ENCODE measurements at regions not wholly inside any gene's neighbourhood (a gene's known extent, or its start where the extent isn't known, plus 50 kb on each side); places are given as distances from the start of the nearest gene placed in this dataset.

GRCh38 chr6:115133790-115134189 is 791.0 kb upstream of the HS3ST5 start:
- DNase-seq (ENCODE audit: extremely low read depth in 1 of 4, low spot score in 3 of 4) (no peak), ATAC-seq (no peak), FAIRE-seq (no peak)
- H3K4me1 ChIP-seq (replicated peaks in 1 of 2; ENCODE audit: control insufficient read depth in 2 of 2, insufficient read depth in 2 of 2, low read length in 2 of 2) = no peaks in the 10 kb centered on the region
- no peaks in the 10 kb centered on the region for H3K36me3 ChIP-seq (ENCODE audit: control insufficient read depth, insufficient read depth, low read length)
- no peaks in the 10 kb centered on the region for H3K9me1 ChIP-seq (ENCODE audit: control insufficient read depth, insufficient read depth, low read length)
- no peak overlapping the region for H3K27ac ChIP-seq (ENCODE audit: extremely low read depth, low read depth, low read length)
- no peak overlapping the region for H3K4me2 ChIP-seq (ENCODE audit: insufficient read depth, low read length)
- in situ Hi-C loops (cut with MboI) = no loop called here
- H3K9me3 ChIP-seq (replicated peaks; ENCODE audit: control insufficient read depth, insufficient read depth, low read depth, low read length) = no peaks in the 10 kb centered on the region
- 0% methylated on average over 2 of the region's 2 CpGs for WGBS (ENCODE audit: insufficient coverage, low coverage, missing lambda C conversion rate)
- H2AFZ ChIP-seq (ENCODE audit: low read depth, low read length) = no peak overlapping the region
- BruUV-seq (replicated peaks) = no TSS peak
- no peak for TF ChIP-seq FOSL1 (tag; conservative IDR thresholded peaks at IDR 0.05)
- 0 out of 2 replicates have a peak, but pooled peaks have one; percentile 31 for TF ChIP-seq CEBPG (CRISPR knock-in tag; IDR thresholded peaks at IDR 0.05)
- peak; percentile 72 to 74 for TF ChIP-seq CEBPG (tag; conservative IDR thresholded peaks at IDR 0.05 in 1 of 2, IDR thresholded peaks at IDR 0.05 in 1 of 2)
- TF ChIP-seq MEIS2 (IDR thresholded peaks at IDR 0.05; ENCODE audit: partially characterized antibody) = peak; percentile 61
- TF ChIP-seq ZSCAN32 (CRISPR knock-in tag; IDR thresholded peaks at IDR 0.05) = peak; percentile 51; the same call in 1 of the 2 replicates
- TF ChIP-seq PRMT5 (CRISPR knock-in tag; IDR thresholded peaks at IDR 0.05) = no peak
- TF ChIP-seq, protein P1, sequence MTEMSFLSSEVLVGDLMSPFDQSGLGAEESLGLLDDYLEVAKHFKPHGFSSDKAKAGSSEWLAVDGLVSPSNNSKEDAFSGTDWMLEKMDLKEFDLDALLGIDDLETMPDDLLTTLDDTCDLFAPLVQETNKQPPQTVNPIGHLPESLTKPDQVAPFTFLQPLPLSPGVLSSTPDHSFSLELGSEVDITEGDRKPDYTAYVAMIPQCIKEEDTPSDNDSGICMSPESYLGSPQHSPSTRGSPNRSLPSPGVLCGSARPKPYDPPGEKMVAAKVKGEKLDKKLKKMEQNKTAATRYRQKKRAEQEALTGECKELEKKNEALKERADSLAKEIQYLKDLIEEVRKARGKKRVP (CRISPR knock-in tag; IDR thresholded peaks at IDR 0.05) = peak; percentile 68; the same call in 1 of the 2 replicates
- TF ChIP-seq JUN (IDR thresholded peaks at IDR 0.05; ENCODE audit: borderline replicate concordance, low read depth, low read length) = no peak
- no peak for TF ChIP-seq JUN (CRISPR knock-in tag; IDR thresholded peaks at IDR 0.05; ENCODE audit: borderline replicate concordance)
- TF ChIP-seq, protein P2, sequence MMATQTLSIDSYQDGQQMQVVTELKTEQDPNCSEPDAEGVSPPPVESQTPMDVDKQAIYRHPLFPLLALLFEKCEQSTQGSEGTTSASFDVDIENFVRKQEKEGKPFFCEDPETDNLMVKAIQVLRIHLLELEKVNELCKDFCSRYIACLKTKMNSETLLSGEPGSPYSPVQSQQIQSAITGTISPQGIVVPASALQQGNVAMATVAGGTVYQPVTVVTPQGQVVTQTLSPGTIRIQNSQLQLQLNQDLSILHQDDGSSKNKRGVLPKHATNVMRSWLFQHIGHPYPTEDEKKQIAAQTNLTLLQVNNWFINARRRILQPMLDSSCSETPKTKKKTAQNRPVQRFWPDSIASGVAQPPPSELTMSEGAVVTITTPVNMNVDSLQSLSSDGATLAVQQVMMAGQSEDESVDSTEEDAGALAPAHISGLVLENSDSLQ (IDR thresholded peaks at IDR 0.05) = peak; percentile 57; the same call in 1 of the 2 replicates
- no peak for TF ChIP-seq PURB (CRISPR knock-in tag; IDR thresholded peaks at IDR 0.05; ENCODE audit: low read depth)
- TF ChIP-seq ZEB2 (IDR thresholded peaks at IDR 0.05) = no peak
- TF ChIP-seq YBX1 (IDR thresholded peaks at IDR 0.05) = no peak
- ChIA-PET POLR2A (no interaction called here), CTCF (ENCODE audit: low intra/inter-chr PET ratio) (no interaction called here)
- H4K20me1 ChIP-seq (replicated peaks; ENCODE audit: control insufficient read depth, insufficient read depth, low read length) = no peaks in the 10 kb centered on the region
- H3K79me2 ChIP-seq (ENCODE audit: control insufficient read depth, insufficient read depth, low read length) = no peaks in the 10 kb centered on the region
- H3K4me3 ChIP-seq = no peak overlapping the region
- intact Hi-C loops (cut with micrococcal nuclease) = no loop called here
- H3K9ac ChIP-seq (ENCODE audit: insufficient read depth in 1 of 2, low read depth in 2 of 2, low read length in 2 of 2) = no peak overlapping the region
- H3K27me3 ChIP-seq (ENCODE audit: control insufficient read depth in 2 of 2, insufficient read depth in 2 of 2, low read length in 2 of 2) = no peaks in the 10 kb centered on the region

All from K562 (cell line).